ENCODE measurements at regions not wholly inside any gene's neighbourhood (a gene's known extent, or its start where the extent isn't known, plus 50 kb on each side); places are given as distances from the start of the nearest gene placed in this dataset.

DNA sequence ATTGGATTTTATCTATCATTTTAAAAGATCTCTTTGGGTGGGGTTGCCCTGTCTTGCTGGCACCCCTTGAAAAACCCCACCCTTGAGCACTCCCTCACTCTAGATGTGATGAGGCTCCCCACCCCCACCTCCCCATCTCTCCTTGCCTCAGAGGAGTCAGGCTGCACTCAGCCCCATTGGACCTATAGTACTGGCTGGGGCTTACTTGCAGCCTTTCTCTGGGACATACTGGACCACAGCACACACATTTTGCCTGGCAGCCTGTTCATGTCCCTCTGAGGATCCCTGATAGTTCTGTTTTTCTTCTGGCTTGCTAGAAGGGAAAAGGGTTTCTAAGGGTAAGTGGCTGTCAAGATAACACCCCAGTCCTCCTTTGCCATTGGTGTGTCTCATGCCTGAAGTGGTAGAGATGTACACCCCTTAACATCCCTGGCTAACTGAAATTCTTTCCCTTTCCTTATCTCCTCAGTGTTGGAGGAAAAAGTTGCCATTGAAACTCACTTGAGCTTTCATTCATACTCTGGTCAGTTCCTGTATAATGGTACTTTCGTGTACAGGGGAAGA lies 553.4 kb upstream of the CITED2 start:
- Histone ChIP-seq H2BK5ac (ENCODE audit: low read depth, low read length, poor library complexity, severe bottlenecking) (no peak overlapping the region), H3K9me3 (ENCODE audit: control insufficient read depth, low read length) (no peaks in the 10 kb centered on the region), H3K4me3 (ENCODE audit: insufficient read depth in 1 of 2, low read depth in 1 of 2, low read length in 2 of 2) (no peak overlapping the region), H2AK5ac (ENCODE audit: low read length, severe bottlenecking) (peak overlapping the region; percentile 28), H2BK12ac (ENCODE audit: low read length in 2 of 2) (peak overlapping the region; percentile 0 to 73), H3K23ac (ENCODE audit: low read length in 2 of 2) (no peak overlapping the region), H3K36me3 (ENCODE audit: control insufficient read depth in 1 of 2, insufficient read depth in 2 of 2, low read depth in 1 of 2, low read length in 2 of 2) (no peaks in the 10 kb centered on the region), H3K14ac (ENCODE audit: low read length in 2 of 2) (peak overlapping the region in 1 of 2 experiments; percentile 5), H3K27ac (ENCODE audit: low read length, poor library complexity, severe bottlenecking) (no peak overlapping the region), H3K4ac (ENCODE audit: low read depth in 1 of 2, low read length in 2 of 2) (peak overlapping the region in 1 of 2 experiments; percentile 40), H3K4me2 (ENCODE audit: low read length, poor library complexity, severe bottlenecking) (no peak overlapping the region), H3K9ac (ENCODE audit: low read length) (peak overlapping the region; percentile 1), H3K27me3 (ENCODE audit: control insufficient read depth in 1 of 2, insufficient read depth in 1 of 2, low read length in 2 of 2) (no peaks in the 10 kb centered on the region), H2BK120ac (ENCODE audit: low read depth, low read length) (peak overlapping the region; percentile 64), H2BK15ac (ENCODE audit: low read depth, poor library complexity, severe bottlenecking) (peak overlapping the region; percentile 63), H3K4me1 (ENCODE audit: control insufficient read depth, insufficient read depth, low read depth, low read length) (peaks cover 1% of the 10 kb centered on the region), H4K91ac (ENCODE audit: low read length) (peak overlapping the region; percentile 77), H3K18ac (ENCODE audit: low read depth in 1 of 2, low read length in 2 of 2) (peak overlapping the region; percentile 81 to 83), H3K79me1 (replicated peaks; ENCODE audit: low read length, poor library complexity, severe bottlenecking) (no peaks in the 10 kb centered on the region), H4K8ac (ENCODE audit: low read length) (peak overlapping the region; percentile 87), H2AFZ (ENCODE audit: low read depth, low read length) (no peak overlapping the region)
- WGBS = no CpG with 5 or more reads among the region's 1 CpG
- no peak for DNase-seq

DNA sequence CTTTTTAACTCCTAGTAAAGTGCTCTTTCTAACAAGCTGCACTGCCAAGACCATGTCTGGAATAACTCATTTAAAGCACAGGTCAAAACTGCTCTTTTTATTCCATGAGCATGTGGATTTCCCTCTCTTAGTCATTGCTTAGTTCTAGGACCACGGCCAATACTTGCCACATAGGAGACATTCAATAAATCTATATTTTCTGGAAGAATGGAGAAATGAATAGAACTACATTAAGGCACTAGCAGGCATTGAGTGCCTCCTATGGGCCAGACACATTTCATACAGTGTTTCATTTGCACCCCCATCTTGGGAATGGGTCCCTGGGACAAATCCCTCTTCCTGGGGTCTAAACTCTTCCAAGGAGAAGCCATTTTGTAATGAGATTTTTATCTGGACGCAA lies 552.8 kb upstream of the CITED2 start:
- H3K4me3 ChIP-seq (ENCODE audit: insufficient read depth in 1 of 2, low read depth in 1 of 2, low read length in 2 of 2) = no peak overlapping the region
- no peak overlapping the region for H2AFZ ChIP-seq (ENCODE audit: low read depth, low read length)
- WGBS = 94% methylated on average over 1 of the region's 2 CpGs
- H3K4ac ChIP-seq (ENCODE audit: low read depth in 1 of 2, low read length in 2 of 2) = no peak overlapping the region
- H3K14ac ChIP-seq (ENCODE audit: low read length in 2 of 2) = no peak overlapping the region
- no peak overlapping the region for H3K4me2 ChIP-seq (ENCODE audit: low read length, poor library complexity, severe bottlenecking)
- peak overlapping the region; percentile 74 for H3K9ac ChIP-seq (ENCODE audit: low read length)
- peaks cover 1% of the 10 kb centered on the region for H3K4me1 ChIP-seq (ENCODE audit: control insufficient read depth, insufficient read depth, low read depth, low read length)
- H3K27me3 ChIP-seq (ENCODE audit: control insufficient read depth in 1 of 2, insufficient read depth in 1 of 2, low read length in 2 of 2) = no peaks in the 10 kb centered on the region
- no peak overlapping the region for H4K91ac ChIP-seq (ENCODE audit: low read length)
- peak; percentile 64 for DNase-seq
- H3K18ac ChIP-seq (ENCODE audit: low read depth in 1 of 2, low read length in 2 of 2) = no peak overlapping the region
- no peak overlapping the region for H2AK5ac ChIP-seq (ENCODE audit: low read length, severe bottlenecking)
- no peak overlapping the region for H4K8ac ChIP-seq (ENCODE audit: low read length)
- no peak overlapping the region for H3K27ac ChIP-seq (ENCODE audit: low read length, poor library complexity, severe bottlenecking)
- no peaks in the 10 kb centered on the region for H3K79me1 ChIP-seq (replicated peaks; ENCODE audit: low read length, poor library complexity, severe bottlenecking)
- H3K23ac ChIP-seq (ENCODE audit: low read length in 2 of 2) = no peak overlapping the region
- H2BK15ac ChIP-seq (ENCODE audit: low read depth, poor library complexity, severe bottlenecking) = no peak overlapping the region
- no peaks in the 10 kb centered on the region for H3K9me3 ChIP-seq (ENCODE audit: control insufficient read depth, low read length)
- H2BK5ac ChIP-seq (ENCODE audit: low read depth, low read length, poor library complexity, severe bottlenecking) = no peak overlapping the region
- no peak overlapping the region for H2BK12ac ChIP-seq (ENCODE audit: low read length in 2 of 2)
- peak overlapping the region; percentile 65 for H2BK120ac ChIP-seq (ENCODE audit: low read depth, low read length)
- no peaks in the 10 kb centered on the region for H3K36me3 ChIP-seq (ENCODE audit: control insufficient read depth in 1 of 2, insufficient read depth in 2 of 2, low read depth in 1 of 2, low read length in 2 of 2)

DNA sequence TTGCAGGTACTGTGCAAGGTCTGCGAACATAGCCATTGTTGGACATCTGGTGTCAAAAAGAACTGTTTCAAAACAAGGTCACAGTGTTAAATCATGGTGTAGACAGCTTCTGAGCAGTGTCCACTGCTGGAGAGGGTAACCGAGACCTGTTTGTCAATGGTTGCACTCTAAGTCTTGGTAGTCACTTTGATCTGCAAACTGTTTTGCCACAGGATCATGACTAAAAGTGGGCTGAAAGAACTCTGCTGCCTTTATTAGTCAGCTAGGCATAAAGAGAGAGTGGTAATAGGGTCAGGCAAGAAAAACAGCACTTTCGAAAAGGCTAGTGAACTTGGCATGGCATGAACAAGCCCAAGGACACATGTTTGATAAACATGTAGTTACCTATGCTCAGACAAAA lies 552.3 kb upstream of the CITED2 start:
- Histone ChIP-seq H3K79me1 (replicated peaks; ENCODE audit: low read length, poor library complexity, severe bottlenecking) (no peaks in the 10 kb centered on the region), H2BK5ac (ENCODE audit: low read depth, low read length, poor library complexity, severe bottlenecking) (no peak overlapping the region), H3K4me3 (ENCODE audit: insufficient read depth in 1 of 2, low read depth in 1 of 2, low read length in 2 of 2) (peak overlapping the region in 1 of 2 experiments; percentile 48), H4K91ac (ENCODE audit: low read length) (no peak overlapping the region), H3K4me2 (ENCODE audit: low read length, poor library complexity, severe bottlenecking) (no peak overlapping the region), H3K36me3 (ENCODE audit: control insufficient read depth in 1 of 2, insufficient read depth in 2 of 2, low read depth in 1 of 2, low read length in 2 of 2) (no peaks in the 10 kb centered on the region), H3K23ac (ENCODE audit: low read length in 2 of 2) (no peak overlapping the region), H2AK5ac (ENCODE audit: low read length, severe bottlenecking) (no peak overlapping the region), H4K8ac (ENCODE audit: low read length) (no peak overlapping the region), H3K18ac (ENCODE audit: low read depth in 1 of 2, low read length in 2 of 2) (peak overlapping the region; percentile 31 to 85), H2BK12ac (ENCODE audit: low read length in 2 of 2) (peak overlapping the region; percentile 7 to 22), H3K4ac (ENCODE audit: low read depth in 1 of 2, low read length in 2 of 2) (peak overlapping the region in 1 of 2 experiments; percentile 0), H3K27ac (ENCODE audit: low read length, poor library complexity, severe bottlenecking) (peak overlapping the region; percentile 58), H3K9me3 (ENCODE audit: control insufficient read depth, low read length) (no peaks in the 10 kb centered on the region), H2AFZ (ENCODE audit: low read depth, low read length) (no peak overlapping the region), H3K14ac (ENCODE audit: low read length in 2 of 2) (no peak overlapping the region), H3K27me3 (ENCODE audit: control insufficient read depth in 1 of 2, insufficient read depth in 1 of 2, low read length in 2 of 2) (no peaks in the 10 kb centered on the region), H3K9ac (ENCODE audit: low read length) (peak overlapping the region; percentile 74), H2BK120ac (ENCODE audit: low read depth, low read length) (peak overlapping the region; percentile 24), H3K4me1 (ENCODE audit: control insufficient read depth, insufficient read depth, low read depth, low read length) (peaks cover under 1% of the 10 kb centered on the region), H2BK15ac (ENCODE audit: low read depth, poor library complexity, severe bottlenecking) (no peak overlapping the region)
- DNase-seq = peak; percentile 60
- WGBS = 59% methylated on average over 3 of the region's 3 CpGs

DNA sequence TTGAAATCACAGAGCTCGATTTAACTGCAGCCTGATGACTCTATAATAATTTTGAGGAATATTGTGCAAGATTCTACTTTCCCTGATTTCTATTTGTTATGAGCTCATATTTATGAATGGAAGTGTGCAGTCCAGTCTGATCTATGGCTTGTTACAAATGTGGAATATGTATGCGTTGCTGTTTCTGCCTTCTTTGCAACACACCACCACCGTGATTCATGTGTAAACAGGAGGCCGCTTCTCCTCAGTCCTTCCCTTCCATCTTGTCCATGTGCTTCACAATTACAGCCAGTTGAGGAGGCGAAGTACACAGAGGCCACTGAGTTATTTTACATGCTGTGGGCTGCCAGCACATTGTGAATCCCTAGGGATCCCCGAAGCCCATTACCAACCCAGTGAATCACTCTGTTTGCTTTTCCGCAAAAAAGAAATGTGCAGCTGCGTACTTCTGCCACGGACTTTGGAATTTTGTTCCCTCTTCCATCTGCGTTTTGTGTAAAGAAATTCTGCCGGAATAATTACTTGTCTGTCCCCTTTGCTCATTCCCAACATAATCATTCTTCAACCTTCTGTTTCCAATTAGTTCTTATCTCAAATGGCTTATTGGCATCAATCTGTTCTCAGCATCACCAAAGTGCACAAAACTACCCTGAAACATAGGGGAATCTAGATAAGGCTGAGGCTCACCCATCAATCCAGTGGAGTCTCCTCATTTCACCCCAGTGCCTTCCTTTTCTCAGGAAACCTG lies 551.6 kb upstream of the CITED2 start:
- no peak overlapping the region for H3K14ac ChIP-seq (ENCODE audit: low read length in 2 of 2)

More for the DNA sequence above, 551.6 kb upstream of the CITED2 start:
- Histone ChIP-seq H4K91ac (ENCODE audit: low read length) (no peak overlapping the region), H2BK15ac (ENCODE audit: low read depth, poor library complexity, severe bottlenecking) (no peak overlapping the region), H3K9me3 (ENCODE audit: control insufficient read depth, low read length) (no peaks in the 10 kb centered on the region), H2BK12ac (ENCODE audit: low read length in 2 of 2) (peak overlapping the region; percentile 7 to 22), H3K27me3 (ENCODE audit: control insufficient read depth in 1 of 2, insufficient read depth in 1 of 2, low read length in 2 of 2) (no peaks in the 10 kb centered on the region), H3K23ac (ENCODE audit: low read length in 2 of 2) (no peak overlapping the region), H2AK5ac (ENCODE audit: low read length, severe bottlenecking) (no peak overlapping the region), H3K18ac (ENCODE audit: low read depth in 1 of 2, low read length in 2 of 2) (peak overlapping the region; percentile 31 to 85), H3K36me3 (ENCODE audit: control insufficient read depth in 1 of 2, insufficient read depth in 2 of 2, low read depth in 1 of 2, low read length in 2 of 2) (no peaks in the 10 kb centered on the region), H4K8ac (ENCODE audit: low read length) (peak overlapping the region; percentile 16), H3K27ac (ENCODE audit: low read length, poor library complexity, severe bottlenecking) (peak overlapping the region; percentile 58), H3K4me1 (ENCODE audit: control insufficient read depth, insufficient read depth, low read depth, low read length) (no peaks in the 10 kb centered on the region), H3K79me1 (replicated peaks; ENCODE audit: low read length, poor library complexity, severe bottlenecking) (no peaks in the 10 kb centered on the region), H3K4me2 (ENCODE audit: low read length, poor library complexity, severe bottlenecking) (no peak overlapping the region), H3K4me3 (ENCODE audit: insufficient read depth in 1 of 2, low read depth in 1 of 2, low read length in 2 of 2) (peak overlapping the region in 1 of 2 experiments; percentile 48), H3K9ac (ENCODE audit: low read length) (peak overlapping the region; percentile 74), H3K4ac (ENCODE audit: low read depth in 1 of 2, low read length in 2 of 2) (peak overlapping the region in 1 of 2 experiments; percentile 12), H2BK5ac (ENCODE audit: low read depth, low read length, poor library complexity, severe bottlenecking) (peak overlapping the region; percentile 9), H2AFZ (ENCODE audit: low read depth, low read length) (no peak overlapping the region), H2BK120ac (ENCODE audit: low read depth, low read length) (no peak overlapping the region)
- WGBS = 13% methylated on average over 10 of the region's 11 CpGs
- peak; percentile 88 for DNase-seq
